Activated CD4-positive, alpha-beta T cell treated with anti-CD3 and anti-CD28 coated beads, Interleukin-10, Interleukin-2, amounts not matched to agents 100 ng/mL and 50 ng/mL, durations not matched to agents 16 hours and 8 hours (primary cell): ENCODE measurements at regions not wholly inside any gene's neighbourhood (a gene's known extent, or its start where the extent isn't known, plus 50 kb on each side); places are given as distances from the start of the nearest gene placed in this dataset.

Source experiments
- DNase-seq: peaks from one replicate; pipeline ENCODE4 v3.0.0-alpha.2; 2020

- no peak for DNase-seq
Measured at GRCh38 chr12:77392467-77393088, 327.2 kb upstream of the E2F7 start.

GRCh38 chr12:77388445-77389265 is 323.3 kb upstream of the E2F7 start:
- DNase-seq, result no peak

GRCh38 chr12:77387671-77388070 is 322.3 kb upstream of the E2F7 start:
- no peak for DNase-seq

- no peak for DNase-seq
Measured at GRCh38 chr12:77387214-77387613, 321.8 kb upstream of the E2F7 start.

GRCh38 chr12:77384941-77385340 is 319.6 kb upstream of the E2F7 start:
- no peak for DNase-seq

GRCh38 chr12:77382096-77382742 is 316.9 kb upstream of the E2F7 start:
- no peak for DNase-seq

- DNase-seq, result no peak
Measured at GRCh38 chr12:77377622-77378021, 312.3 kb upstream of the E2F7 start.

GRCh38 chr12:77377116-77377515 is 311.7 kb upstream of the E2F7 start:
- no peak for DNase-seq

- DNase-seq, result no peak
Measured at GRCh38 chr12:77374673-77375072, 309.3 kb upstream of the E2F7 start.

- no peak for DNase-seq
Measured at GRCh38 chr12:77372494-77372893, 307.1 kb upstream of the E2F7 start.

- DNase-seq, result no peak
Measured at GRCh38 chr12:77372026-77372425, 306.7 kb upstream of the E2F7 start.

GRCh38 chr12:77368379-77368778 is 303.0 kb upstream of the E2F7 start:
- DNase-seq, result no peak

- DNase-seq, result no peak
Measured at GRCh38 chr12:77366616-77367015, 301.2 kb upstream of the E2F7 start.

GRCh38 chr12:77364400-77364799 is 299.0 kb upstream of the E2F7 start:
- DNase-seq, result no peak

GRCh38 chr12:77362509-77363210 is 297.3 kb upstream of the E2F7 start:
- no peak for DNase-seq

GRCh38 chr12:77357655-77358054 is 292.3 kb upstream of the E2F7 start:
- DNase-seq, result no peak

GRCh38 chr12:77354766-77355362 is 289.5 kb upstream of the E2F7 start:
- DNase-seq, result no peak

GRCh38 chr12:77352946-77353345 is 287.6 kb upstream of the E2F7 start:
- no peak for DNase-seq

- no peak for DNase-seq
Measured at GRCh38 chr12:77351860-77352259, 286.5 kb upstream of the E2F7 start.

- no peak for DNase-seq
Measured at GRCh38 chr12:77349689-77350370, 284.5 kb upstream of the E2F7 start.

GRCh38 chr12:77347017-77347416 is 281.6 kb upstream of the E2F7 start:
- no peak for DNase-seq

GRCh38 chr12:77345336-77345735 is 280.0 kb upstream of the E2F7 start:
- DNase-seq, result no peak
